GM12873 (cell line): ENCODE measurements at regions not wholly inside any gene's neighbourhood (a gene's known extent, or its start where the extent isn't known, plus 50 kb on each side); places are given as distances from the start of the nearest gene placed in this dataset.

Experiments
- CTCF ChIP-seq: IDR thresholded peaks from 2 replicates; pipeline ENCODE4 v1.5.1; 2012; ENCODE audit warnings: low read depth, mild to moderate bottlenecking, moderate library complexity, low read length, control low read depth; ENCODE audit not compliant: insufficient read depth; ENCODE audit errors: missing control alignments

GRCh38 chr15:58264053-58264971 lies 126.1 kb downstream of the AQP9 start:
- no peak for TF ChIP-seq CTCF

GRCh38 chr15:58267051-58267450 lies 128.9 kb downstream of the AQP9 start:
- no peak for TF ChIP-seq CTCF

GRCh38 chr15:58268746-58269267 lies 130.6 kb downstream of the AQP9 start:
- no peak for TF ChIP-seq CTCF

- TF ChIP-seq CTCF: peak; percentile 66
Measured at GRCh38 chr15:58269455-58270414, 131.6 kb downstream of the AQP9 start.

- TF ChIP-seq CTCF: no peak
Measured at GRCh38 chr15:58271410-58271809, 133.2 kb downstream of the AQP9 start.

GRCh38 chr15:58273104-58273503 lies 134.9 kb downstream of the AQP9 start:
- TF ChIP-seq CTCF: no peak

GRCh38 chr15:58274885-58275284 lies 136.7 kb downstream of the AQP9 start:
- no peak for TF ChIP-seq CTCF
